HG02678 (cell line): ENCODE measurements at regions not wholly inside any gene's neighbourhood (a gene's known extent, or its start where the extent isn't known, plus 50 kb on each side); places are given as distances from the start of the nearest gene placed in this dataset.

Source experiments
- ATAC-seq: cut with Tn5 transposase; IDR thresholded peaks from one replicate; pipeline ENCODE4 v1.9.1; 2021; ENCODE audit warnings: mild to moderate bottlenecking, moderate library complexity; ENCODE audit not compliant: unreplicated experiment

DNA sequence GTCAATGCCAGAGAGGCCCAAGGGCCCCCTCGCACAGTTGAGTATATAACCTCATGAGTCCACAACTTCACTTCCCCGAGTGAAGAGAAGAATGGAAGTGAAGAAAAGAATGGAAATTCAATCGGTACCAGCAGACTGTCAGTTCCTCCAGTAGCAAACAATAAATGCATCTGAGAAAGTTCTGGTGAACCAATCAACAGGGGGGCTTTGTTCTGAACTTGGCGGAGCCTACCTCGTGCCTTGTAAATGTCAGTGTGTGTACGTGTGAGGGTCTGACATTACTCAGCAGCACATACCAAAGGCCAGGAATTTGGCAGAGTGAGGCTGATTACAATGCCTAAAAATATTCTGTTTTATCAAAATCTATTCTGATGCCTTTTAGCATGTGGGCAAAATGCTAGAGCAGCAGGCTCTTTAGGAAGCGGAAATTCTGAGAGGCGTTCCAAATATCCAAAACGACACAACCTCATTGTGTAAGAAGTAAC lies 238.5 kb downstream of the LTN1 start:
- ATAC-seq = no peak

DNA sequence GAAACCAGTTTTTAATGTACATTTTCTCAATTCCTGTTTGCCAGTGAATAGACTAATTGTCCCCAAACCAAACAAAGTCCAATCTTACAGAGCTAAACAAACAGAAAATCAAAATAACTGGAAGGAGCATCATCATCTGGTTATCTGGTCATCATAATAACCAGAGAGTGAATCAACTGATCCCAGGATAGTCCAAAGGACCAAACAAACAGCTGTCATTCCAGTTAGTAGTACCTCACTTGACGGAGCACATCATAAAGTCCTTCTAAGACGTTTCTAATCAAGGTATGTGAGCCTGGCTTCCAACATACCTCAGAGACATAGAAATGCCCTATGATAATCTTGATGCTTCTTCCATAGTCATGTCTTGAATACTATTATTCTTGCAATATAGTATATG lies 240.5 kb downstream of the LTN1 start:
- no peak for ATAC-seq

DNA sequence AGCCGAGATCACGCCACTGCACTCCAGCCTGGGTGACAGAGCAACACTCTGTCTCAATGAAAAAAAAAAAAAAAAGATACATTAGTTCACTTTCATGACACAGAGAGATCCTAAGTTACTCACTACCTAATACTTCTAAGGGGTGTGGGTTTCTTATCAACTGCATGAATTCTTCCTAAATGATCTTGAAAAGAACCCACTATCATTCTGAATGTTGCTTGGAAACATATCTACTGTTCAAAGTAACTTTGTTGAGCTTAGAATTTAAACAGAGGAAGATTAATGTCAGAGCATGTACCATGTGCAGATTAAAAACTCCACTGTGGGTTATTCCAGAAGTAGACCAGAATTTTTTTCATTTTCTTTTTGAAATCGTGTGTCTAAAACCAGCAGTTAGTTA lies 241.5 kb downstream of the LTN1 start:
- no peak for ATAC-seq

- ATAC-seq = no peak
Measured at GRCh38 chr21:28750565-28750964, 242.1 kb downstream of the LTN1 start.

- ATAC-seq = no peak
Measured at GRCh38 chr21:28749536-28749935, 243.1 kb downstream of the LTN1 start.

DNA sequence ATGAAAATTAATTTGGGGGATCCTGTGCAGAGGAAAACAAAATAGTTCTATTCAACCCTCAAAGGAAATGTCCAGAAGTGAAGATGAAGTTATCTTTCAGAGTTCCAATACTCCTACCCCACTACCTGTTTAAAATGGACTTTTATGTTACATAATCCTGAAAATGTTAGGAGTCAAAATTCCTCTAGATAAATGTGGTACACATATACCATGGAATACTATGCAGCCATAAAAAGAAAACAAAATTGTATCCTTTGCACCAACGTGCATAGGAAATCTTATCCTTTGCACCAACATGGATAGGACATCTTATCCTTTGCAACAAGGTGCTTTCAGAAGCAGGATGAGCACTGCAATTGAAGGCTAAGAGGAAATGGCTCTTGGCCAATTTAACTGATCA lies 245.2 kb downstream of the LTN1 start:
- no peak for ATAC-seq

DNA sequence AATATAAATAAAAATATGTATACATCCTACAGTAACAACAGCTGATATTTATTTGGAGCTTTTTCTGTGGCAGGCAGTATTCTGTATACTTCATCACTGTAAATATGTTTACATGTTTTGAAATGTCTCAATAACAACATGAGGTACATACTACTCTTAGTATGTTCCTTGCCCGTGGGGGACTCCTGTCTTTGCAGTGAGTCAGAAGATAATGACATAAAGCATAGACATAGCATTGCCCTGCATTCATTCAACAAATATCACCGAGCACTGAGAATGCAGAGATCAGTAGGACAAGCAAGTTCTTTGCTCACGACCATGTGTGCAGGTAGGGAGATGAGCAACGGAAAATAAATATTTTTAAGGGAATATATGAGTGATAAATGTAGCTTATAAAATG lies 246.5 kb downstream of the LTN1 start:
- no peak for ATAC-seq

- ATAC-seq = peak; percentile 88
Measured at GRCh38 chr21:28745131-28746016, 247.3 kb downstream of the LTN1 start.

DNA sequence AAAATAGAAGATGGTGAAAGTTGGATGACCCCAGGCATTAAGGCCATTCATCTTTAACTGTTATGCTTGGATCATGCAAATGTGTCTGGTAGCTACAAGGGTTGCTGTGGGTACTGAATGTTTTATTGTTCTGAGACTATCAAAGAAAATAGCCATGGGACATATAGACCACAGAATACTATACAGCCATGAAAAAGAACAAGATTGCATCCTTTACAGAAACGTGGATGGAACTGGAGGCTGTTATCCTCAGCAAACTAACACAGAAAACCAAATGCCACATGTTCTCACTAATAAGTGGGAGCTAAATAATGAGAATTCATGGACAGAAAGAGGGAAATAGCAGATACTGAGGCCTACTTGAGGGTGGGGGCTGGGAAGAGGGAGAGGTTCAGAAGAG lies 249.0 kb downstream of the LTN1 start:
- no peak for ATAC-seq

GRCh38 chr21:28742527-28742926 lies 250.2 kb downstream of the LTN1 start:
- ATAC-seq = no peak

DNA sequence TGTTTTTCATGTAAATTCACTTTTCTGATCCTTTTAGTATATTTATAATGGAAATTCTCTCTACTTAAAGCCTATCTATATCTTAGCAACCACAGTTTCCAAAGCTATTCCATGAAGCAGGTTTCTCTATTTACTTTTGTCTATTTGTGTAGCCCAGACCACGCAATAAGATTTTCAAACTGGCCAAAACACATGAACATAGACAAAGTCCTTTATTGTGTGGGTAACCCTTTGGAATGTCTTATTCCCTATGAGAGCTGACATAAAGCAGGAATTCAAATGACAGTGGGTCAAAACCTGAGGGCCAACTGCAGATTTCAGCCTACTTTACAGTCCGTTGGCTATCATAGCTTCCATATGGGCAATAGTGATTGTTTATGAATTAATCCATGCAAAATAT lies 252.6 kb downstream of the LTN1 start:
- no peak for ATAC-seq

- no peak for ATAC-seq
Measured at GRCh38 chr21:28738882-28739281, 253.8 kb downstream of the LTN1 start.

GRCh38 chr21:28738420-28738704 lies 254.3 kb downstream of the LTN1 start:
- ATAC-seq = no peak

GRCh38 chr21:28737674-28738419 lies 254.8 kb downstream of the LTN1 start:
- ATAC-seq = no peak

DNA sequence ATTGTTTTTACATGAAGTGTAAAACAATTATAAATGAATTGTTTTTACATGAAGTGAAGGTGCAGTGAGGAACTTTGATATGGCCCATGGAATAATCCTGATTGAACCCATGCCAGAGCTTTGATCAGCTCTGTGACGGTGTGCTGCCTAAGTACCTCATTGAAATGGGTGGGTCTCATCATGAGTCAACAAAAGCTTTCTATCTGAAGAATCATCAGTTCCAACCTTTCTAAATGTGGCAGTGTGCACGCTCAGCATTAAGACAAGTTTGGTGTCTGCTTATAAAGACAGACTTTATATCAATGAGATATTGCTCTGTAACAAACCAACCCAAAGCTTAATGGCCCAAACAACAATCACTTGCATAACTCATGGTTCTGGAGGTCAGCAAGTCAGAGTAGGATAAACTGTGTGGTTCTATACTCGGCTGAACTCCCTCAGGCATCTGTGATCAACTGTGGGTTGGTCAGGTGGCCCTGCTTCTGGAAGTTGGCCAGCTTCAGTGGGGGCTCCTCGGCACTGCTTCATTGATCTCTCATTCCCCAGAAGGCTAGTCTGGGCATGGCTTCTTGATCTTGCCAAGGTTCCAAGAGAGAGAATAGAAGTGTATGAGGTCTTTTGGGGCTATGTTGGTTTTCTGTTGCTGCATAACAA lies 258.0 kb downstream of the LTN1 start:
- no peak for ATAC-seq

DNA sequence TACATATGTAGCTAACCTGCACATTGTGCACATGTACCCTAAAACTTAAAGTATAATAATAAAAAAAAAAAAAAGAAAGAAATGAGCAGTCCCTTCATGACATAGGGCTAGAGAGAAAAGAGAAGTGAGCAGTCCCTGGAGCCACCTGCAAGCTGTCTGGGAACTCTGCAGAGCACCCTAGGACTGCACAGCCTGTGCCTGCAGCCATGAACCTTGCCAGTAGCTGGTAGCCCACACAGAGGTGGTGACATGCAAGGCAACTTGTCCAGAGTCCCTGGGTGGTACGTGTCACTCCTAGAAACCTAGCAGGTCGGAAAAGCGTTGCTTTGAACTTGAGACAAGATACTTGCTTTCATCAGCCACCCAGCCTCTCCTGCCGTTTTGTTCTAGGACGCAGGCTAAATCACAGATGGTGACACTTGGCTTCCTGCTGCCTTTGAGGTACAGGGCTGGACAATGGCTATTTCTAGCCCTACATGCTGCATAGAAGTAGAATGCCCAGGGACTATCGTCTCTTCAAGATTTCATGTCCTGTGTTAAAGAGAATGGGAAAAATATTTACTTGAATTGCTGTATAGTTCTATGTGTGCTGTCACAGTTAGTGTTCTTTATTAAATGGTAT lies 260.9 kb downstream of the LTN1 start:
- ATAC-seq = no peak

GRCh38 chr21:28729887-28730286 lies 262.8 kb downstream of the LTN1 start:
- no peak for ATAC-seq

DNA sequence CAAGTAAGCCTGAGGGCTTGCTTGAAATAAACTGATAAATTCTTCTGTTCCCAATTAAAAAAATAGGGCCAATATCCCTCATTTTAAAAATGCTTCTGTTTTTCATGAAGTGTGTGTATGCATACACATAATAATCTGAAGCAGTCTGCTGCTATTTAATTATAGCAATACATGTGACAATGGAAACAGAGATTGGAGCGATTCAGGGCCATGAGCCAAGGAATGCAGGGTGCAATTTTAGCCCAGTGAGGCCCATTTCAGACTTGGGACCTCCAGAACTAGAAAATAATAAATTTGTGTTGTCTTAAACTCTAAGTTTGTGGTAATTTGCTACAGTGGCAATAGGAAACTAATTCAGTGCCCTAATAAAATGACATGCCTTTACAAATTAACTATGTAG lies 264.9 kb downstream of the LTN1 start:
- no peak for ATAC-seq

GRCh38 chr21:28725396-28725795 lies 267.3 kb downstream of the LTN1 start:
- ATAC-seq = no peak

GRCh38 chr21:28723646-28724045 lies 269.0 kb downstream of the LTN1 start:
- ATAC-seq = no peak

DNA sequence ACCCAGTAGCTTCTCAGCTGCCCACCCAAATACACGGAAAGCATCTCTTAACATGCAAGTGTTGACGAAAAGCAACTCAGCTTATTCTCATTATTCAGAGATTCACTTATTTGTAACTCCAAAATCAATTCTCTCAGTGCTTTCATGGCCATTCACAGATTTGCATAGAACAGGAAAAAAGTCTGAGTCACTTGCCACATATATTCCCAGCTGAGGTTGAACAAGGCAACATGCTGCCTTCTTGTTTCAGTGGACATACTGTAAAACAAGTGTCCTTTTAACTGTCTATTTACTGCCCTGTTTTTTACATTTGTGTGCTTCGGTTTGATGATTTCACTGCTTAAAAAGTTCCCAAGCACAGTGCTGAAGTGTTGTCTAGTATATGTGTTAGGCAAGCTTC lies 273.0 kb downstream of the LTN1 start:
- no peak for ATAC-seq
